Right lobe of liver (tissue), 6 donors: ENCODE measurements at regions not wholly inside any gene's neighbourhood (a gene's known extent, or its start where the extent isn't known, plus 50 kb on each side); places are given as distances from the start of the nearest gene placed in this dataset.
A peak's percentile ranks its signal among the peaks of the same experiment; 100 is the strongest.

ENCODE experiments used
- ATAC-seq, 4 donors: fragments of 200-7000 bp; cut with Tn5 transposase; one replicate each; pipeline ENCODE4 v1.9.1; 2020; ENCODE audit warnings: mild to moderate bottlenecking in 4 of 4, moderate library complexity in 4 of 4
- DNase-seq, 3 donors: peaks; one replicate each; pipeline ENCODE4 v3.0.0-alpha.2; 2020
- H3K27ac ChIP-seq, 3 donors: fragments of 200-600 bp; one replicate each; pipeline ENCODE4 v1.8.0; 2022
- H3K27me3 ChIP-seq, 2 donors: fragments of 200-600 bp; one replicate each; pipeline ENCODE4 v1.8.0; 2022
- H3K36me3 ChIP-seq, 4 donors: fragments of 200-600 bp; sonication (generic) in 1 of 4; one replicate each; pipeline versions ENCODE4 v1.5.1 to v1.8.0; 2017 to 2022; ENCODE audit warnings: control low read depth in 1 of 4
- H3K4me1 ChIP-seq, 4 donors: fragments of 200-600 bp; sonication (generic) in 1 of 4; one replicate each; pipeline versions ENCODE4 v1.5.1 to v1.8.0; 2017 to 2022; ENCODE audit warnings: control low read depth in 1 of 4
- H3K4me3 ChIP-seq, 3 donors: fragments of 200-600 bp; one replicate each; pipeline ENCODE4 v1.8.0; 2022
- H3K9me3 ChIP-seq, 4 donors: fragments of 200-600 bp; sonication (generic) in 1 of 4; one replicate each; pipeline versions ENCODE4 v1.5.1 to v1.8.0; 2017 to 2022; ENCODE audit warnings: control low read depth in 1 of 4
- POLR2A ChIP-seq: fragments of 450-650 bp; IDR thresholded peaks from one replicate; pipeline ENCODE4 v1.6.1; 2017; ENCODE audit warnings: antibody characterized with exemption, mild to moderate bottlenecking
- WGBS: methylation state at CpG from one replicate; pipeline ENCODE4 v1.1.6; 2018; ENCODE audit warnings: low coverage, low lambda C conversion rate; ENCODE audit not compliant: insufficient coverage; ENCODE audit errors: missing lambda C conversion rate; 5-methylcytosine and 5-hydroxymethylcytosine counted together
- intact Hi-C, 2 donors: fragments of 100-400 bp; cut with DNase I; formaldehyde crosslinking; loops; one replicate each; pipeline versions ENCODE4 v1.11.2 to v1.14.1; 2022
- TF ChIP-seq, protein P1 (sequence below), 4 donors: fragments of 200-600 bp in 3 of 4; fragments of 450-650 bp in 1 of 4; IDR thresholded peaks; one replicate each; pipeline versions ENCODE4 v1.5.1 to v1.8.0; 2016 to 2022; ENCODE audit warnings: antibody characterized with exemption in 4 of 4, mild to moderate bottlenecking in 2 of 4
- donor health status: DM: no; HTN: yes; CAD: no.
- donor health status: DM: no; HTN: no; CAD: no.
- donor health status: DM: no; HTN: no; CAD: no.
- donor health status: DM: no; HTN: yes; CAD: no.
- donor health status: DM: no; HTN: yes; CAD: no.

DNA sequence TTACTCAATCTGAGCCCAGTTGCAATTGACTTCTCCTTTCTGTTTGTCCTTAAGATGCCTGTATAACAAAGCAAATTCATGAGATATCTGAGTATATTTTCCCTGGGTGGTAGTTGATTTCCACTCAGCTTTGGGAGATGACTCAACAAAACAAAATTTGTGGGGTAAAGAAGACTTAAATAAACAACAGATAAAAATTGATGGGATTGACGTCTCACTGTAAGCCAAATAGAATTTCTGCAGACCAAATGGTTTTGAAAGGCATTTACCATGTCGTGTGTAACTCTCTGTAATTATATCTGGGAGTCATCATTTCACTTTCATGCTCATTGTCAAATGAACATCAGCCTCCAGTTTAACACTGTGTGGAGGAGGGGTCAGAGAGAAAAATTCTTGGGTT, 255.4 kb upstream of the MYO3A start:
- ATAC-seq (no peak), DNase-seq (no peak)
- TF ChIP-seq, protein P1, sequence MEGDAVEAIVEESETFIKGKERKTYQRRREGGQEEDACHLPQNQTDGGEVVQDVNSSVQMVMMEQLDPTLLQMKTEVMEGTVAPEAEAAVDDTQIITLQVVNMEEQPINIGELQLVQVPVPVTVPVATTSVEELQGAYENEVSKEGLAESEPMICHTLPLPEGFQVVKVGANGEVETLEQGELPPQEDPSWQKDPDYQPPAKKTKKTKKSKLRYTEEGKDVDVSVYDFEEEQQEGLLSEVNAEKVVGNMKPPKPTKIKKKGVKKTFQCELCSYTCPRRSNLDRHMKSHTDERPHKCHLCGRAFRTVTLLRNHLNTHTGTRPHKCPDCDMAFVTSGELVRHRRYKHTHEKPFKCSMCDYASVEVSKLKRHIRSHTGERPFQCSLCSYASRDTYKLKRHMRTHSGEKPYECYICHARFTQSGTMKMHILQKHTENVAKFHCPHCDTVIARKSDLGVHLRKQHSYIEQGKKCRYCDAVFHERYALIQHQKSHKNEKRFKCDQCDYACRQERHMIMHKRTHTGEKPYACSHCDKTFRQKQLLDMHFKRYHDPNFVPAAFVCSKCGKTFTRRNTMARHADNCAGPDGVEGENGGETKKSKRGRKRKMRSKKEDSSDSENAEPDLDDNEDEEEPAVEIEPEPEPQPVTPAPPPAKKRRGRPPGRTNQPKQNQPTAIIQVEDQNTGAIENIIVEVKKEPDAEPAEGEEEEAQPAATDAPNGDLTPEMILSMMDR (IDR thresholded peaks at IDR 0.05) = no peak
- no peak for TF ChIP-seq POLR2A
- no peaks in the 10 kb centered on the region for H3K27me3 ChIP-seq
- H3K36me3 ChIP-seq = no peaks in the 10 kb centered on the region
- no peak overlapping the region for H3K4me3 ChIP-seq
- intact Hi-C loops = no loop called here
- H3K9me3 ChIP-seq = no peaks in the 10 kb centered on the region
- no peaks in the 10 kb centered on the region for H3K4me1 ChIP-seq
- H3K27ac ChIP-seq = no peak overlapping the region
- 34% methylated on average over 2 of the region's 2 CpGs for WGBS

DNA sequence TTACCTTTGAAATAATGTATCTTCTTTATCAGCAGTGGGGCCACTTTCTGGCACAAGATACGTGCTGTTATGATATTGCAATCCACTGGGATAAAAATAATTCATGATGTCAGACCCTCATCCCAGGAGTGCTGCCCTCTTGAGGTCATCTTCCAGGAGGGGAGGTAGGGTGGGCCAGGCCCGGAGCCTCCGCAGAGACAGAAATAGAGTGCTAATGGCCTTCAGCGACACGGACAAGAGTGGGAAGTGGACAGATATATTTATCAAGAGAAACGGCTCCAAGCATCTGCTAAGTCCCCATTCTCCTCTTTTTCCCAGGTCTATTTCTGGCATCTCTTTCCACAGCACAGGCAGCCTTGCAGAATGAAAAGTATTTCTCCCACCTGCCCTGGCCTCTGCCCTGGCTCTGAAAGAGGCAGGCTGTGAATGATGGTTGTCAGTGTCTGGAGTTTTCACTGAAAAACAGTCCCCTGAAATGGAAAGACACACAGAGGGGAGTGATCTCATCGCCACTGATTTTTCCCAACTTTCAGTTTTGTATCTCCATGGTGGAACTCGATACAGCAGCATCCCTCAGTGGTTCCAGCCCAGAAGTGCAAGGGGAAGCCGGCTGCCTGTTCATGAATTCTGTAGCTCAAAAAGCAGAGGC, 251.7 kb upstream of the MYO3A start:
- ATAC-seq = peak in 1 of 4 donors; percentile 34
- 36% methylated on average over 7 of the region's 9 CpGs for WGBS
- Histone ChIP-seq H3K36me3 (no peaks in the 10 kb centered on the region), H3K27me3 (no peaks in the 10 kb centered on the region), H3K27ac (no peak overlapping the region), H3K4me3 (peak overlapping the region in 1 of 3 donors; percentile 9), H3K4me1 (no peaks in the 10 kb centered on the region), H3K9me3 (no peaks in the 10 kb centered on the region)
- TF ChIP-seq POLR2A = no peak
- TF ChIP-seq, protein P1 (IDR thresholded peaks at IDR 0.05) = no peak
- intact Hi-C loops = no loop called here
- no peak for DNase-seq

DNA sequence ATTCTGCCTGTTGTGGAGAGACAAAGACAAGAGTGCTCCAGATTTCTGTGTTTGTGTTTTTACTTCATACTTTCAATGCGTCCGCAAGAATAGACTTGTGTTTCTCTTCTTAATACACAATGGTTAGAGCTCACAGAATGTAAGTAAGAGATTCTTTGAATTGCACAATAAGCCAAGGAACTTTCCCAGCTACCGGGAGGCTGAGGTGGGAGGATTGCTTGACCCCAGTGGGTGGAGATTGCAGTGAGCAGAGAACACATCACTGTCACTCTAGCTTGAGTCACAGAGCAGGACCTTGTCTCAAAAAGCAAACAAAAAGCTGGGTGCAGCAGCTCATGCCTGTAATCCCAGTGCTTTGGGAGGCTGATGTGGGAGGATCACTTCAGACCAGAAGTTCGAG, 250.7 kb upstream of the MYO3A start:
- DNase-seq (no peak), ATAC-seq (no peak)
- H3K4me3 ChIP-seq = no peak overlapping the region
- no peaks in the 10 kb centered on the region for H3K27me3 ChIP-seq
- WGBS = 54% methylated on average over 4 of the region's 4 CpGs
- TF ChIP-seq, protein P1 (IDR thresholded peaks at IDR 0.05) = no peak
- TF ChIP-seq POLR2A = no peak
- intact Hi-C loops = no loop called here
- no peak overlapping the region for H3K27ac ChIP-seq
- H3K9me3 ChIP-seq = no peaks in the 10 kb centered on the region
- no peaks in the 10 kb centered on the region for H3K4me1 ChIP-seq
- H3K36me3 ChIP-seq = no peaks in the 10 kb centered on the region

DNA sequence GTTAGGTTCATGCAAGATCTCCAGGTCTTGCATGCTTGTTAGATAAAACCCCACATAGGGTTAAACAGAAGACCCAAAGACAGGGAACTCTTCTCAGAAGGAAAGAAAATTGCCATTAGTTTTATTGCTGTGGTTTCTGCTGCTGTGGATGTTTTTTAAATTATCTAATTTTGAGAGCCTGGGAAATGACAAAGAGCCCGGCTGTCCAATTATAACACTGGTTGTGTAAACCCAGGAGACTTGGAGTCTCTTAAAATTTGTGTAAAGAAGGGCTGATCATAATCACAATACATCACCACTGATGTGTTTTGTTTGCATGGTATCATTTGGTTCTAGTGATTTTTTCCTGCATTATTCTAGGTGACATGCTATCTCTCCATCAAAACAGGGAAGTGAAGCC, 246.5 kb upstream of the MYO3A start:
- WGBS = 40% methylated on average over 1 of the region's 1 CpG
- Histone ChIP-seq H3K27ac (no peak overlapping the region), H3K27me3 (no peaks in the 10 kb centered on the region), H3K4me3 (no peak overlapping the region), H3K9me3 (no peaks in the 10 kb centered on the region), H3K4me1 (no peaks in the 10 kb centered on the region), H3K36me3 (no peaks in the 10 kb centered on the region)
- DNase-seq (no peak), ATAC-seq (no peak)
- TF ChIP-seq, protein P1 (IDR thresholded peaks at IDR 0.05) = no peak
- no peak for TF ChIP-seq POLR2A
- intact Hi-C loops = no loop called here
